D341Med (cell line): ENCODE measurements at regions not wholly inside any gene's neighbourhood (a gene's known extent, or its start where the extent isn't known, plus 50 kb on each side); places are given as distances from the start of the nearest gene placed in this dataset.
"Not testable (repeated sequence)": the region's sequence is repeated elsewhere in the genome, so short reads cannot be mapped to it uniquely, and the experiment has no call there.

ENCODE experiments used
- DNase-seq: peaks from one replicate; pipeline ENCODE4 v3.0.0; 2012; ENCODE audit warnings: low spot score

GRCh38 chr2:31660812-31661335 lies 80.1 kb upstream of the SRD5A2 start:
- no peak for DNase-seq

- no peak for DNase-seq
Observed at GRCh38 chr2:31660165-31660564, 79.4 kb upstream of the SRD5A2 start.

- no peak for DNase-seq
Observed at GRCh38 chr2:31654241-31654640, 73.5 kb upstream of the SRD5A2 start.

GRCh38 chr2:31651736-31652135 lies 71.0 kb upstream of the SRD5A2 start:
- DNase-seq, result no peak

- no peak for DNase-seq
Observed at GRCh38 chr2:31651267-31651666, 70.5 kb upstream of the SRD5A2 start.

GRCh38 chr2:31644551-31644950 lies 63.8 kb upstream of the SRD5A2 start:
- DNase-seq, result no peak

GRCh38 chr2:31642707-31643106 lies 62.0 kb upstream of the SRD5A2 start:
- DNase-seq, result no peak

GRCh38 chr2:31632201-31632600 lies 51.5 kb upstream of the SRD5A2 start:
- not testable (repeated sequence) for DNase-seq
